ENCODE measurements at regions not wholly inside any gene's neighbourhood (a gene's known extent, or its start where the extent isn't known, plus 50 kb on each side); places are given as distances from the start of the nearest gene placed in this dataset.
"Not testable (repeated sequence)": the region's sequence is repeated elsewhere in the genome, so short reads cannot be mapped to it uniquely, and the experiment has no call there.

DNA sequence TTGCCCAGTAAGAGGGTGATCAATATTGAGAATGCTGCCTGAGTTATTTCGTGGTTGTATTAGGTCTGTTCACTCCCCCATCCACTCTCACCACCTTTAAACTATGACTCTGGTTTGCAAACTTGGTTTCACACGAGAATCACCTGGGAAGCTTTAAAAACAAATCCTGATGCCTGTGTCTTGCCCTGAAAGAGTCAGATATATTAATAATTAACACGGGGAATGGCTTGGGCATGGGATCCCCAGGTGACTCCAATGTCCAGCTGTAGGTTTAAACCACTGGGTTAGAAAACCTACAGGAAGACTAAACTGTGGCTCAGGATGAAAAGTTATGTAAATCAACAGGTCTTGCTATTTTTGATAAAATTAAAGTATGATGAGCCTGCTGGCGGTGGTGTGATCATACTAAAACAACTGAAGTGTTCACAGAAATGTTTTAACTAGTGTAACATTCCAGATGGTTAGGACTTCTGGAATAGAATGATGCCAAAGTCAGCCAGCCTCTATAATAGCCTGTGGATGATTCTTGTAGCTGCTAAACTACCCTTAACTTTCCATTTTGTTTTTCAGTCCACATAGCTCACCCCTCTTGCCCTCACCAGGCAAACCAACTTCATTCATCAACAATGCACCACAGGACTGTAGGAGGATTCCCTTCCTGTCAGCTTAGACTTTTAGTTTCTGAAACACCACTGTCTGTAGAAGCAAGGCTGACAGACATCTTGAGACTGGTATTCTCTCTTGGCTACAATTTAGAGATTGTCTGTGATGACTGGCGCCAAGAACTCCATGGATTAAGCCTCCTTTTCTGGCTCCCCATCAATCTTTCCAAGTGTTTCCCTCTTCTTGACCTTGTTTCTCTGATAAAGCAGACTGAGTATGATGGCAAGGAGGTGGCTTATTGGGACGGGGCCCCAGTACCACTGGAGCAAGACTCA, 119.1 kb upstream of the ADAMTS9 start:
- DNase-seq (ENCODE audit: low read depth in 2 of 2) = no peak

DNA sequence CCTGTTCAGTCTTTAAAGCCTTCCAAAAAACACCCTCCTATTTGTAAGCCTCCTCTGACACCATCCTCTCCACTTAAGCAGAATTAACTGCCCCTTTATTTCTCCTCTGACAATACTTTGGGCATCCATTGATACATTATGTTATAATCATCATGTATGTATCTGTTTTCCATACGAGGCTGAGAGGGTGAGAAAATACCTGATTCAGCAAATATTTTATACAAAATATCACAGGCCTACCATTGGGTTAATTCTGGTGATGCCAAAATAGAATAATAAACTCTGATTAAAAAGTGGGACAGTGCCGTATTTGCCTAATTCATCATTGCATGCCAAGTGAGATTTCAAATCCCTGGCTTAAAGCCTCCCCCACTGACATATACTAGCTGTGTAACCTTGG, 118.2 kb upstream of the ADAMTS9 start:
- no peak for DNase-seq (ENCODE audit: low read depth in 2 of 2)

DNA sequence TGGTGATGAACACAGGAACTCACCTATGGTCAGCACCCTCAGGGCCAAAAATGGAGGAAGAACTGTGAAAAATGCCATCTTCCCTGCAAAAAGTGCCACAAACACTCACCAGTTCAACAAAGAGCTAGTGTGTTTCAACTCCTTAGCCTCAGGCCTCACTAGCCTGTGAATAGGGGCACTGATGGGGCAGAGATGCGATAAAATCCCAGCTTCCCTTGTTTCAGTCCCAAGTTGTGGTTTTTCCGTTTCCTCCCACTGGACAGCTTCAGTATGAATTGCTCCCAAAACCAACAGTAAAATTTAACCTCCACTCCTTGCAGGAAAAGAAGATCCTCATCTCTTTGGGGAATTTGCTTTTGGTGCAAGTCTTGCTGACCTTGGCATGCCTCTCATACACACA, 117.4 kb upstream of the ADAMTS9 start:
- no peak for DNase-seq (ENCODE audit: low read depth in 2 of 2)

DNA sequence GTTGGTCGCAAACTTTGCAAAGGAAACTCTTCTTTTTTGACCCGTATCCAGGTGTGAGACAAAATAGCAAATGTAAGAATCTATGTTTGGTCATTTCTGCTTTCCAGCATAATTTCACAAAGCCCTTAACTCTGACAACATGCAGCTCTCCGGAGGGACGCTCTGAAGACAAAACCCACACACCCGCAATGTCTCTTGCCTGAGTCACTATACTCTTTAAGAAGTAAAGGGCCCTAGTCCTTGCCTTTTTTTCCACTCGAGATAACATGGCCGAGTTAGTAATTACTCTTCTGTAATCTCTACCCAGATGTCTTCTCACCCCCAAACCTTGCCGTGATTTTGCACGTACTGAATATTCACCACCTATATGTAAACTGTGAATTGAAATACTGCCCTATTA, 115.7 kb upstream of the ADAMTS9 start:
- DNase-seq (ENCODE audit: low read depth in 2 of 2) = no peak

DNA sequence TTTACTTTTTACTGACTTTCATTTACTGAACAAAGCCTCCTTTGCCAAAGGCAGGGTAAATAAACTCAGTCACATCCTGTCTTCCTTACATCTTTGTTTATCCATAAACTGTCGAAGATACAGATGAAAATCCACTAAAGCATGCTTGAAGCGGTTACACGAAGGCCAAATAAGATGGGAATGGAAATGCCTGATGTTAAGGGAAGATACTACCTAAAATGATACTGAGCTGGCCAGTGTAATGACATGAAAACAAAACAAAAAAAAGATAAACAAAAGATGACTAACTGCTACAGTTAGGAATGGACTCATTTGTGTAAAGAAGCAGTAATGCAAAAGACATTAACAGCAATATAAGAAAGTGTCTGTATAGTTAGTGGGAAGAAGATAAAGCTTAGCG, 114.7 kb upstream of the ADAMTS9 start:
- DNase-seq (ENCODE audit: low read depth in 2 of 2) = no peak

DNA sequence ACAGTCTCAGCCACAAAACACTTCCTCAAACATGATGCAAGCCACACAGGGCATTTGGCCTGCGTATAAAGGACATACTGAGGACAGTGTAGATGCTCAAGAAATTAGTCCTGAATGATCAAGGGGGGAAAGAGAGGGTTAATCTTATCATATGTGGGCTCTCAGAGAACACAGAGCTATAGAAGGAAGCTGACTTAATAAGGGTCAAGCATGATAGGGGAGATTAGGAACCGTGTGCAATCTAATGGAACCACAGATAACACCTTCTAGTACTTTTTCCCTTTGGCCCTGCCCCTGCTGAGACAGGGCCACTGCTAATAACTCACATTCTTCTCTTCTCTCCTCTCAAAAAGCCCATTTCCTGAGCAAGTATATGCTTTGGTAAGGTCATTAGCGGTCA, 114.1 kb upstream of the ADAMTS9 start:
- DNase-seq (ENCODE audit: low read depth in 2 of 2) = no peak

DNA sequence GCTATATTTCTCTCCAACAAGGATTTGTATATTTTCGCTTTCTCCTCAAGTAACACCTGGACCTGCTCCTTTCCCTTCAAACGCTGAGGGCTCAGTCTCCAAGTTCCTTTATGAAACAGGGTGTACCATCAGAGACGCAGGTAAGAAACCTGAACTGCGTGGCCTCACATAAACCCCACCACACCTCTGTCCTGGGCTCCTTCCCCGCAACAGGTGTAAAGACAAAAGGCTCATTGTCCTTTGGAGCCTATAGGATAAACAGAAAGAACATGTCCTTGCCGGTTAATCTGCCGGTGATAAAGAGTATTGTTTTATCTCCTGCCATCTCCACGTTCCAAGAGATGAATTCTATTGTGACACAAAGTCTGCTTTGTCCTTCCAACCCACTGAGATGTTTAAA, 111.8 kb upstream of the ADAMTS9 start:
- no peak for DNase-seq (ENCODE audit: low read depth in 2 of 2)

DNA sequence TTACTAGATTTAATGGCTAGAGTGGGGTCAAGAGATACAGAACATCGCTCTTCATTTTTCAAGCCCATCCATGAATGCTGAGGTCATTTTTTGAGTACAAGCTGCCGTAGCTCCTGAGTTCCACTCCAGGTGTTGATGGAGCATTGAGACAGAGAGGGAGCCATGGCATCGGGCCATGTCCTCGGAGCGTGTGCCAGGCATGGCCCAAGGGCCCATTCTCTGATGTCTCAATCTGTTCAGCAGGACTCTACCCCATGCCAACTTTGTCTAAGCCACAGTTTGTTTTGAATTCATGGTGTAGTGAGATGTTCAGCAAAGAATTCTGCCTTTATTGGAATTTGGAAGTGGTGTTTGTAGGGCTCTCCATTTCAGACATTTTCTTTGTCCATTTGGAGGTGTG, 110.5 kb upstream of the ADAMTS9 start:
- no peak for DNase-seq (ENCODE audit: low read depth in 2 of 2)

DNA sequence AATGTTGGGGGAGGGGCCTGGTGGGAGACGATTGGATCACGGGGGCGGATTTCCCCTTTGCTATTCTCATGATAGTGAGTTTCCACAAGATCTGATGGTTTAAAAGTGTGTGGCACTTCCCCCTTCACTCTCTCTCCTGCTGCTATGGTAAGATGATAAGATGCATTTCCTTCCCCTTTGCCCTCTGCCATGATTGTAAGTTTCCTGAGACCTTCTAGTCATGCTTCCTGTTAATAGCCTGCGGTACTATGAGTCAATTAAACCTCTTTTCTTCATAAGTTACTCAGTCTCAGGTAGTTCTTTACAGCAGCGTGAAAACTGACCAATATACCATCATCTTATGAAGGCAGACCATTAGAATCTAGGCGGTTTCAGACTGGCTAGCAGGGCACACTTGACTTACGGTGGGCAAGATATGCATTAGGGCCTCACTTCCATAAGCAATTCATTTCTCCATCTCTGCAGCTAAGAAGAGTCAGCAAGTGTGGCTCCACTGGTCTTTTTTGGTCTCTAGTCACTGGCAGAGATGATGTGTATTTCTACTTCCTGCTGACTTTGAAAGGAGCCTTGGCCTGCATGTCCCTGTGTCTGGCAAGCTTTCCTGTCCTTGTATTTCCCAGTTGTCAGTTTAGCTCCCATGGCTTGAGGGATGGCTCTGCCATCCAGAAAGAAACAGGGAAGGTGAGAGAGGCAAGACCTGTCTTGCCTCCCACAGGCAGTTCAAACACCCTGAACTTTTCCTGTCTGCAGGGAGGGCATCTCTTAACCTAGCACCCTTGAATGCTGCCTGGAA, 109.0 kb upstream of the ADAMTS9 start:
- DNase-seq (ENCODE audit: low read depth in 2 of 2) = no peak

DNA sequence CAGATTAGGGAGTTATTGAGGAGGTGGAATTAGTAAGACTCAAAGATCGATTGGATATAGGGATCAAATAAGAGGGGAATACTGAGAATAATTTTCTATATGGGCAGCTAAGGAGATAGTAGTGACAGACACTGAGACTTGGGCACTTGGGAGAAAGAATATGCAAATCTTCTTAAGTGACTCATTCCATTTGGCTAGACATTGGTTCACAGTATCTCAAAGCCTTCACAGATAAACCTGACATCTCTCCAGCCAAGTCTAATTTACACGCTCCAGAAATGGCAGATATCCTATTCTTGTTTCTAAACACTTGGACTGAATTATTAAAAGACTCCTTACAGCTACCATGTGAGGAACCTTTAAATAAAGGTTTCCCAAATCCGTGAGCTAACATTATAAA, 104.6 kb upstream of the ADAMTS9 start:
- DNase-seq (ENCODE audit: low read depth in 2 of 2) = no peak

DNA sequence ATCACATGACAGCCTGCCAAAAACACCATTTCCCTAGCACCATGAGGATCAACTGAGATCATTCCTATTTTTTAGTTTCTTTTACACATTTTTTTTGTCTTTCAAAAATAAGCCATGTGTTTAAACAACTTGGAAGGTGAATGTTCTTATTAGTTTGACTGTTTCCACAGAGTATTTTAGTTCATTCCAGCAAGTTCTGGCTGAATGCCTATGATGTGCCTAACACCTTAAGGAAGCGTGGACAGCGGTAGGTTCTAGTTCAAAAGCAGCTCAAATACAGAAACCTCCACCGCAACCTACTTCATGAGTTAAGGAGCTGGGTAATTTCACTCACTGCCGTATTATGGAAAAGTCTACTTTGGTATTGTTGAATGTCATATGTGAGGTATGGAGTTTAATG, 101.3 kb upstream of the ADAMTS9 start:
- DNase-seq (ENCODE audit: low read depth in 2 of 2) = no peak

DNA sequence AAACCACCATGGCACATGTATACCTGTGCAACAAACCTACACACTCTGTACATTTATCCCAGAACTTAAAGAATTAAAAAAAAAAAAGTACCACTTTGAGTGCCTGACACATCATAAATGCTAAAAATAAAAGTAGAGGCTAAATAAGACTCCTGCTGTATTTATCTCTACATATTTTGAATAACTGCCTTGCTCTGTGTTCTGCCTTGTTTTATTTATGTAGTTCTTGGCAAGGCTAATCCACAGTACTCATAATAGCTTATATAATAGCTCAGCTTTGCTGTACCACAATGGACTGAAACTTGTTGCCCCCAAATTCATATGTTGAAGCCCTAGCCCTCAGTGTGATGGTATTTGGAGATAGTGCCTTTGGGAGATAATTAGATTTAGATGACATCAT, 95.4 kb upstream of the ADAMTS9 start:
- no peak for DNase-seq (ENCODE audit: low read depth in 2 of 2)

DNA sequence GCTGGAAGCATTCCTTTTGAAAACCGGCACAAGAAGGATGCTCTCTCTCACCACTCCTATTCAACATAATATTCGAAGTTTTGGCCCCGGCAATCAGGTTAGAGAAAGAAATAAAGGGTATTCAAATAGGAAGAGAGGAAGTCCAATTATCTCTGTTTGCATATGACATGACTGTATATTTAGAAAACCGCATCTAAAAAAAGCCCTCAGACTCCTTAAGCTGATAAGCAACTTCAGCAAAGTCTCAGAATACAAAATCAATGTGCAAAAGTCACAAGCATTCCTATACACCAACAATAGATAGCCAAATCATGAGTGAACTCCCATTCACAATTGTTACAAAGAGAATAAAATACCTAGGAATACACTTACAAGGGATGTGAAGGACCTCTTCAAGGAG, 93.1 kb upstream of the ADAMTS9 start:
- DNase-seq (ENCODE audit: low read depth in 2 of 2) = not testable (repeated sequence)

DNA sequence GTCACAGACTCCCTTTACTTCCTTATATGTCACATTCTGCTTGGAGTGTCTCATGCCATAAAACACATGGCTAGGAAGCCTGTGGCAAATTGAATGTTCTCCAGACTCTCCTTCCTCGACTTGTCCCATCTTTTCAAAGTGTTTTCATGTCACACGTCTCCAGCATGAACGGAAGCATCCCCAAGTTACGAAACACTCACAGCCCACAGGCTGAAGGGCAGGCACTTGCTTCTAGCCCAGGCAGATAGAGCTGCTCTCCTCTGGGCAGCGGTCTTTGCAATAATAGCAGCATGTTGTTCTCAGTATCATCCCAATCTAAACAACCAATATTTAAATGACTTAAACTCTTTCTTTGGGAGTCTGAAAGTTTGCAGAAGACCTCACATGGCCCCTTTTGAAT, 85.3 kb upstream of the ADAMTS9 start:
- DNase-seq (ENCODE audit: low read depth in 2 of 2) = no peak

DNA sequence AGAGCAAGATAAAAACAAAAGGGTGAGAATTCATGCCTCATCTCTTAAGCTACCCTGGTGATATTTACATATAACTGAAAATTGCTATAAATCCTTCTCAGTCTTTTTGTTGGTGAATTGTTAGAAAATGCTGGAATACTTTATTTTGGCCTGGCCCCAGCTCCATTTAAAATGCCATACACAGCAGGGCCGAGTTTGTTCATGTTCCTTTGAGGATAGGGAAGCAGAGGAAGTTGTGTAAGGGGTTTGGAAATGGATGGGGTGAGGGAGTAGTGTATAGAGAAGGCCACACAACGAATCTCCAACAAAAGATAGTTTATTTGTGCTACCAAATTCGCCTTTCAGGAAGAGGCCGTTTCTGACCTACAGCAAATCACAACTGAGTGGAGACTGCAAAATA, 78.6 kb upstream of the ADAMTS9 start:
- no peak for DNase-seq (ENCODE audit: low read depth in 2 of 2)

DNA sequence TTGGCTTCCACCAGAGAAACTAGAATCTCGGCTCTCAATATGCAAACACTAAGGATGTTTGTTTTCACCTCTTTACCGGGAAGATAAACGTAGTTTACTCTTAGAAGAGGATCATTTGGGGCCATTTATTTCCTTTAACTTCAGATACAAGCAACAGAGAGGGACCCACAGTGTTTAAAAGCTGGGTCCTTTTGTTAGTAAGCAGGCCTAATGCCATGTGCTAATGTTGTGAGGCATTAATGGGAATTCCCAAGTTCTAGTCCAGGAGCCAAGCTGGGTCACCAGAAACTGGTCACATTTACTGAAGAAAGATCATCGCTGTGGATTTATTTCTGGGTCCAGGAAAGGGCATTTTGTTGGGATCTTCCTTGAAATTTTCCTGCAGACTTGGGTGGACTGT, 78.1 kb upstream of the ADAMTS9 start:
- no peak for DNase-seq (ENCODE audit: low read depth in 2 of 2)

DNA sequence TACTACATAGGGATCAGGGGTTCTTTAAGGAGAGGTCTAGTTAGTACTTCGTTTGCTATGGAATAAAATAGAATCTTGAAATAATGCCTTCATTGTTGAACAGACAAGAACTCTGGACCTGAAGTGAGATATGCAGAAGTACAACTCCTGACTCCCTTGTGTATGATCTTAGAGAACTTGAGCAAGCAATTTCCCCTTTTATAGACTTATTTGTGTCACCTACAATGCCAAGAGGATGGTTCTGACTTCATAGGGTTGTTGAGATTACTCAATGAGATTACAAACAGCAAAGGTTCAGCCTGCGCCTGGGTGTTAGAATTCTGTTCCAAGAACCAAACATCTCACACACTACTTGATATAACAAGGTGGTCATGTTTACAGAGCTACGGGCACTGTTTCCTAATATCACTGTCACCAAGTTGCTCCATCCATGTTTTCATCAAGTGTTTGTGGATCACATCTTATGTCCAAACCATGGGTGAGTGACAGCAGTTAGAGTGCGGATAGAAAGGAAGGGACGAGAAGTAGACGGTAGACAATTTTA, 76.7 kb upstream of the ADAMTS9 start:
- DNase-seq (ENCODE audit: low read depth in 2 of 2) = no peak

DNA sequence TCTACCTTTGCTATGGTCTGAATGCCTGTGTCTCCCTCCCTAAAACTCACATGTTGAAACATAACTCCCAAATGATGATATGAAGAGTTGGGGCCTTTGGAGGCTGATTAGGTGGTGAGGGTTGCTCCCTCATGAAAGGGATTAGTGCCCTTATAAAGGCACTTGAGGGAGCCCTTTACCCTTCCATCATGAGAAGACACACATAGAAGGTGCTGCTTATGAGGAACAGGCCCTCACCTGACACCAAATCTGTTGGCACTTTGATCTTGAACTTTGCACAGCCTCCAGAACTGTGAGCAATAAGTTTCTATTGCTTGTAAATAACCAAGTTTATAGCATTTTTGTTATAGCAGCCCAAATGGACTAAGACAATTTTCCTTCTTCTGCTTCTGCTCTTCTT, 76.2 kb upstream of the ADAMTS9 start:
- DNase-seq (ENCODE audit: low read depth in 2 of 2) = no peak

DNA sequence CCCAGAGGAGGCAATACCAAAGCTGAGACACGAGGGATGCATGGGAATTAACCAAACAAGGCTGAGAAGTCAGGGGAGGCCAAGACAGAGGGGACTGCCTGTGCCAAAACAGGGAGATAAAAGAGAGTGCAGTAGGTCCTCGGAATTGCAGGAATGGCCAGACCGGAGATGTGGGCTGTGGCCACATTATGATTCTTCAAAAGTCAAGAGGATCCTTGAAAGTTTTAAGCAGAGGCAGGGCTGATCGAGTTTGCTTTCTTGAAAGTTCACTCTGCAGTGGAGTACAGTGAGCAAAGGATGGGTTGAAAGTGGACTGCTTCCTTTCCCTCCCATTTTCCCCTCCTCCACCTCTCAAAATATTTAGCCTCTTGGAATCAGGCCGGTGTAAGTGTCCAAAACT, 73.9 kb upstream of the ADAMTS9 start:
- no peak for DNase-seq (ENCODE audit: low read depth in 2 of 2)

DNA sequence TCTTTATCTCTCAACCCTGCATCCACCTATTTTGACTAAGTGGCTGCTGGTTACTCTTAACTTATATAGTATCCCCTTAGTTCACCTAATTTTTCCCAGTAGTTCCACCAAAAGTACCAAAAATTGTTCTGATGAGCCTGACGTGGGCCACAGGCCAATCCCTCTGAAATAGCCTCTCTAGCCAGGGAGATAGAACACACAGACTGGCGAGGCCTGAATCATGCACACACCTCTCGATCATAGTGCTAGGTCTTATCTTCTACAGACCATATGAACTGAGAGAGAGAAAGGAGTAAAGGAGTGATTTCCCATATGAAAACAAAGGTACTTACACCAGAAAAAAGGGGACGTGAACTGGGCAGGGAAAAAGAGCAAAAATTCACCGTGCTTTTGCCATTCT, 72.5 kb upstream of the ADAMTS9 start:
- no peak for DNase-seq (ENCODE audit: low read depth in 2 of 2)

DNA sequence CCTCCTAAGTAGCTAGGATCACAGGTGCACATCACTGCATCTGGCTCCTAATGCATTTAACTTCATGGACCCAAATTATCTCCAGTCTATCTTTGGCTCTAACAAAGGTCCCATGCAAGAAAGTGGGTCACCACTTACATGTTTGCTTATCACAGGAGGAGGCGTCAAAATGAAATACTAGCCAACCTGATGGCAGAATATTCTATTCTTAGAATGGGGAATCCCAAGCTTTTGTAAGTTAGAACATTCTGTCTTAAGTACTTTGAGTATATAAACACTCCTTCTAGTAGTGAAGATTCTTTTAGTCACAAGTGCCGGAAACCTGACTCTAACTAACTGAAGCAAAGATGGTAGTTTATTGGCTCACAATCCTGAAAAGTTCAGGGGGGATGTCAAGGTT, 72.0 kb upstream of the ADAMTS9 start:
- DNase-seq (ENCODE audit: low read depth in 2 of 2) = no peak

DNA sequence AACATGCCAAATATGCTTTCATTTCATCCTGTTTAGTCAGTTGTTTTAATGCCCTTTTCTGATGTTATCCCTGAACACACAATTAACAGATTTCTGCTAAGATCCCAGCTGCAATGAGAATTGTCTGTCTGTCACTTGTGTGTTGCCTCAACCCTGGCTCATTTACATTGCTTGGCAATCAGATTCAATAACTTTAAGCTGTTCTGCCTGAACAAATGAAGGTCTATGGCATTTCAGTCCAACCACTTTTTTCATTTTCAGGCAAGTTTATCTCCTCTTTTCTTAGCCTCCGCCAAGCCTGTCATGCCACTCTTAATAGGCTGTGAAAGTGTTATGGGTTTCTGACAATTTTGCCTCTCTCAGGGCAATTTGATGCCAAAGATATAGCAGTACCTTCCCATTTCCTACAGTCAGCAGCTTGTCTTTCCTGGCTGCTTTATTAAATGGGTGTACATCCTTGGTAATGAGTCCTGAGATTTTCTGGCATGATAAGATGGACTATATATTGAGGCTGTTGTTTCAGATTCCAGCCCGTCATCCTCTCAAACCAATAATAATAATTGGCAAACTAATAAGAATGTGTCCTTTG, 68.7 kb upstream of the ADAMTS9 start:
- DNase-seq (ENCODE audit: low read depth in 2 of 2) = no peak
